H9 (cell line): ENCODE measurements at regions not wholly inside any gene's neighbourhood (a gene's known extent, or its start where the extent isn't known, plus 50 kb on each side); places are given as distances from the start of the nearest gene placed in this dataset.

ENCODE experiments used
- DNase-seq: peaks from one replicate; pipeline ENCODE4 v3.0.0-alpha.2; 2017
- H2AFZ ChIP-seq: one replicate; pipeline ENCODE4 v1.6.1; 2013; ENCODE audit warnings: mild to moderate bottlenecking, low read length, control low read depth, moderate library complexity
- H2AK5ac ChIP-seq: 2 replicates; pipeline ENCODE4 v1.6.1; 2013; ENCODE audit warnings: low read length, control low read depth, mixed read lengths; ENCODE audit not compliant: insufficient read length
- H2BK120ac ChIP-seq: one replicate; pipeline ENCODE4 v1.6.1; 2013; ENCODE audit warnings: low read depth, mild to moderate bottlenecking, low read length, control low read depth, inconsistent platforms; ENCODE audit not compliant: poor library complexity, severe bottlenecking
- H2BK12ac ChIP-seq: 2 replicates; pipeline ENCODE4 v1.6.1; 2013; ENCODE audit warnings: low read length, control low read depth, mixed read lengths, low read depth; ENCODE audit not compliant: insufficient read length
- H2BK15ac ChIP-seq: 2 replicates; pipeline ENCODE4 v1.6.1; 2013; ENCODE audit warnings: low read depth, low read length, control low read depth
- H2BK20ac ChIP-seq: one replicate; pipeline ENCODE4 v1.6.1; 2013; ENCODE audit warnings: low read depth, mild to moderate bottlenecking, low read length, control low read depth, inconsistent platforms; ENCODE audit not compliant: poor library complexity, severe bottlenecking
- H2BK5ac ChIP-seq: 2 replicates; pipeline ENCODE4 v1.6.1; 2013; ENCODE audit warnings: low read length, control low read depth, mixed read lengths; ENCODE audit not compliant: insufficient read length
- H3K14ac ChIP-seq: 2 replicates; pipeline ENCODE4 v1.6.1; 2013; ENCODE audit warnings: low read length, control low read depth; ENCODE audit not compliant: insufficient read depth
- H3K18ac ChIP-seq: 2 replicates; pipeline ENCODE4 v1.6.1; 2013; ENCODE audit warnings: low read depth, mild to moderate bottlenecking, mixed read lengths, low read length, control low read depth; ENCODE audit not compliant: insufficient read length
- H3K23ac ChIP-seq: 2 replicates; pipeline ENCODE4 v1.6.1; 2013; ENCODE audit warnings: low read length, control low read depth, mixed read lengths, low read depth; ENCODE audit not compliant: insufficient read length
- H3K23me2 ChIP-seq: 2 replicates; pipeline ENCODE4 v1.6.1; 2013; ENCODE audit warnings: low read depth, mild to moderate bottlenecking, mixed read lengths, low read length, control low read depth; ENCODE audit not compliant: insufficient read length, poor library complexity, severe bottlenecking
- H3K27ac ChIP-seq: 2 replicates; pipeline ENCODE4 v1.5.1; 2013; ENCODE audit warnings: low read length, control low read depth, mixed read lengths, low read depth; ENCODE audit not compliant: insufficient read length
- H3K27me3 ChIP-seq: 2 replicates; pipeline ENCODE4 v1.6.1; 2013; ENCODE audit warnings: low read length, control low read depth, inconsistent platforms; ENCODE audit not compliant: insufficient read depth
- H3K4ac ChIP-seq: 2 replicates; pipeline ENCODE4 v1.6.1; 2013; ENCODE audit warnings: low read depth, mild to moderate bottlenecking, control low read depth, inconsistent platforms, low read length, moderate library complexity
- H3K4me1 ChIP-seq: 2 replicates; pipeline ENCODE4 v1.6.1; 2013; ENCODE audit warnings: low read length, control low read depth, inconsistent platforms; ENCODE audit not compliant: insufficient read depth
- H3K4me2 ChIP-seq: 2 replicates; pipeline ENCODE4 v1.6.1; 2013; ENCODE audit warnings: low read length, control low read depth, mixed read lengths; ENCODE audit not compliant: insufficient read length, insufficient read depth
- H3K56ac ChIP-seq: 2 replicates; pipeline ENCODE4 v1.6.1; 2013; ENCODE audit warnings: low read depth, mild to moderate bottlenecking, mixed read lengths, low read length, control low read depth; ENCODE audit not compliant: insufficient read length
- H3K79me1 ChIP-seq: 2 replicates; pipeline ENCODE4 v1.6.1; 2013; ENCODE audit warnings: low read depth, mild to moderate bottlenecking, moderate library complexity, low read length, control low read depth, inconsistent platforms; ENCODE audit not compliant: insufficient read depth, poor library complexity, severe bottlenecking
- H3K79me2 ChIP-seq: 2 replicates; pipeline ENCODE4 v1.6.1; 2013; ENCODE audit warnings: low read length, control low read depth, inconsistent platforms; ENCODE audit not compliant: insufficient read depth
- H3K9ac ChIP-seq: 2 replicates; pipeline ENCODE4 v1.6.1; 2013; ENCODE audit warnings: low read length, control low read depth, mixed read lengths; ENCODE audit not compliant: insufficient read length; ENCODE audit errors: extremely low read depth
- H3K9me3 ChIP-seq: one replicate; pipeline ENCODE4 v1.6.1; 2013; ENCODE audit warnings: low read depth, low read length, inconsistent platforms; ENCODE audit not compliant: control insufficient read depth
- H3T11ph ChIP-seq: one replicate; pipeline ENCODE4 v1.6.1; 2013; ENCODE audit warnings: mild to moderate bottlenecking, low read length, control low read depth, inconsistent platforms
- H4K20me1 ChIP-seq: one replicate; pipeline ENCODE4 v1.6.1; 2013; ENCODE audit not compliant: control insufficient read depth, insufficient read length, insufficient read depth
- H4K5ac ChIP-seq: 2 replicates; pipeline ENCODE4 v1.6.1; 2013; ENCODE audit warnings: low read depth, mild to moderate bottlenecking, mixed read lengths, low read length, control low read depth; ENCODE audit not compliant: insufficient read length
- H4K8ac ChIP-seq: replicated peaks from 2 replicates; pipeline ENCODE4 v1.6.1; 2013; ENCODE audit warnings: low read length, control low read depth, mixed read lengths, low read depth; ENCODE audit not compliant: insufficient read length
- H4K91ac ChIP-seq: 2 replicates; pipeline ENCODE4 v1.6.1; 2013; ENCODE audit warnings: low read depth, mild to moderate bottlenecking, moderate library complexity, mixed read lengths, low read length, control low read depth; ENCODE audit not compliant: insufficient read length
- H3K27ac Mint-ChIP-seq, 3 experiments: 2 replicates in 2 of 3; 3 replicates in 1 of 3; pipeline ENCODE4 v1.8.0; 2020 to 2021; ENCODE audit warnings: mixed read lengths in 3 of 3, mild to moderate bottlenecking in 1 of 3, moderate library complexity in 1 of 3
- H3K27me3 Mint-ChIP-seq: 2 replicates; pipeline ENCODE4 v1.8.0; 2021; ENCODE audit warnings: low read depth, mild to moderate bottlenecking, moderate library complexity, mixed read lengths
- H3K36me3 Mint-ChIP-seq, 3 experiments: 2 replicates in 2 of 3; 3 replicates in 1 of 3; pipeline ENCODE4 v1.8.0; 2020 to 2021; ENCODE audit warnings: low read depth in 3 of 3, mixed read lengths in 3 of 3; ENCODE audit not compliant: insufficient read depth in 1 of 3
- H3K4me1 Mint-ChIP-seq, 2 experiments: 2 replicates each; pipeline ENCODE4 v1.8.0; 2020; ENCODE audit warnings: mixed read lengths in 2 of 2
- H3K4me3 Mint-ChIP-seq, 2 experiments: 2 replicates in 1 of 2; 3 replicates in 1 of 2; pipeline ENCODE4 v1.8.0; 2020 to 2021; ENCODE audit warnings: mild to moderate bottlenecking in 2 of 2, mixed read lengths in 2 of 2, moderate library complexity in 1 of 2
- H3K9me3 Mint-ChIP-seq, 2 experiments: 2 replicates in 1 of 2; 3 replicates in 1 of 2; pipeline ENCODE4 v1.8.0; 2020; ENCODE audit warnings: mild to moderate bottlenecking in 2 of 2, mixed read lengths in 2 of 2, moderate library complexity in 1 of 2
- TF ChIP-seq, protein P1 (sequence below): fragments of 200-600 bp; sonication (generic); conservative IDR thresholded peaks from 3 replicates; pipeline ENCODE4 v1.8.0; 2021; ENCODE audit warnings: antibody characterized with exemption, mild to moderate bottlenecking

DNA sequence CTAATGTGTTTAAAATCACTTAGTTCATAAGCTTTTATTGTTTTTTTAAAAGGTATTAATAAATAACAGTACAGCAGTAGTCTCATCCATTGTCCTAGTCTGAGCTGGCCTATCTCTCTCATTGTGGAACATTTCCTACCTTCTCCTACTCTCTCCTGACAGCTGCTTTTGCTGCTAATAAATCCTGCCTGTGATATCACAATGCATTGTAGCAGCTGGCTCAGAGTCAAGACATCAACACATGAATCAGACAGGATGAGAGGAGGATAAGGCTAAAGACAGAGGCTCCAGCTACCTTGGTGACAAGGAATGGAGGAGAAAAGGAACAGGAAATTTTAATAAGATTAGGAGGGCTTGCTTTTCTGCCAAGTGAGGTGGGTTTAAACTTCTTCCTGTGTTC is 626.1 kb downstream of the HS3ST4 start:
- no peaks in the 10 kb centered on the region for H3K27me3 ChIP-seq
- no peak overlapping the region for H3K14ac ChIP-seq
- no peaks in the 10 kb centered on the region for H3K23me2 ChIP-seq
- H4K91ac ChIP-seq = no peak overlapping the region
- H3K9me3 Mint-ChIP-seq = no peaks in the 10 kb centered on the region; a peak in 2 of 5 replicates
- H3K79me1 ChIP-seq = no peaks in the 10 kb centered on the region
- H3K27me3 Mint-ChIP-seq = no peaks in the 10 kb centered on the region
- no peak for DNase-seq
- H2BK20ac ChIP-seq = no peak overlapping the region
- H2BK120ac ChIP-seq = no peak overlapping the region
- H3K9me3 ChIP-seq = no peaks in the 10 kb centered on the region
- no peak overlapping the region for H2BK12ac ChIP-seq
- no peak overlapping the region for H3K4ac ChIP-seq
- peaks cover 9% of the 10 kb centered on the region in 2 experiments for H3K4me1 Mint-ChIP-seq
- no peak overlapping the region for H3K4me2 ChIP-seq
- no peak overlapping the region for H3K4me3 Mint-ChIP-seq
- no peak overlapping the region for H2AFZ ChIP-seq
- H2BK5ac ChIP-seq = no peak overlapping the region
- TF ChIP-seq, protein P1, sequence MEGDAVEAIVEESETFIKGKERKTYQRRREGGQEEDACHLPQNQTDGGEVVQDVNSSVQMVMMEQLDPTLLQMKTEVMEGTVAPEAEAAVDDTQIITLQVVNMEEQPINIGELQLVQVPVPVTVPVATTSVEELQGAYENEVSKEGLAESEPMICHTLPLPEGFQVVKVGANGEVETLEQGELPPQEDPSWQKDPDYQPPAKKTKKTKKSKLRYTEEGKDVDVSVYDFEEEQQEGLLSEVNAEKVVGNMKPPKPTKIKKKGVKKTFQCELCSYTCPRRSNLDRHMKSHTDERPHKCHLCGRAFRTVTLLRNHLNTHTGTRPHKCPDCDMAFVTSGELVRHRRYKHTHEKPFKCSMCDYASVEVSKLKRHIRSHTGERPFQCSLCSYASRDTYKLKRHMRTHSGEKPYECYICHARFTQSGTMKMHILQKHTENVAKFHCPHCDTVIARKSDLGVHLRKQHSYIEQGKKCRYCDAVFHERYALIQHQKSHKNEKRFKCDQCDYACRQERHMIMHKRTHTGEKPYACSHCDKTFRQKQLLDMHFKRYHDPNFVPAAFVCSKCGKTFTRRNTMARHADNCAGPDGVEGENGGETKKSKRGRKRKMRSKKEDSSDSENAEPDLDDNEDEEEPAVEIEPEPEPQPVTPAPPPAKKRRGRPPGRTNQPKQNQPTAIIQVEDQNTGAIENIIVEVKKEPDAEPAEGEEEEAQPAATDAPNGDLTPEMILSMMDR = no peak
- no peak overlapping the region for H3K23ac ChIP-seq
- H3K56ac ChIP-seq = no peak overlapping the region
- no peak overlapping the region for H4K5ac ChIP-seq
- no peaks in the 10 kb centered on the region for H3K79me2 ChIP-seq
- H3K4me1 ChIP-seq = no peaks in the 10 kb centered on the region
- no peak overlapping the region for H3K9ac ChIP-seq
- no peak overlapping the region for H3T11ph ChIP-seq
- H3K18ac ChIP-seq = no peak overlapping the region
- H3K27ac Mint-ChIP-seq = no peak overlapping the region
- no peaks in the 10 kb centered on the region for H3K36me3 Mint-ChIP-seq
- no peak overlapping the region for H4K8ac ChIP-seq
- no peak overlapping the region for H2BK15ac ChIP-seq
- no peaks in the 10 kb centered on the region for H4K20me1 ChIP-seq
- no peak overlapping the region for H3K27ac ChIP-seq
- no peak overlapping the region for H2AK5ac ChIP-seq
